Left renal cortex interstitium (tissue), 4 donors: ENCODE measurements at regions not wholly inside any gene's neighbourhood (a gene's known extent, or its start where the extent isn't known, plus 50 kb on each side); places are given as distances from the start of the nearest gene placed in this dataset.
A peak's percentile ranks its signal among the peaks of the same experiment; 100 is the strongest.

ENCODE experiments used
- DNase-seq, 4 donors: peaks; one replicate each; pipeline ENCODE4 v3.0.0-alpha.2; 2013; ENCODE audit warnings: low read depth in 4 of 4, low spot score in 2 of 4, missing footprints in 1 of 4

GRCh38 chr5:172588380-172588779 is 52.7 kb upstream of the NEURL1B start:
- DNase-seq, result no peak

- DNase-seq, result no peak
Measured at GRCh38 chr5:172587061-172587405, 54.0 kb upstream of the NEURL1B start.

GRCh38 chr5:172586125-172587060 is 54.7 kb upstream of the NEURL1B start:
- DNase-seq, result no peak

GRCh38 chr5:172585114-172585513 is 55.9 kb upstream of the NEURL1B start:
- DNase-seq, result no peak

GRCh38 chr5:172584638-172585037 is 56.4 kb upstream of the NEURL1B start:
- no peak for DNase-seq

- DNase-seq, result peak in 2 of 4 donors; percentile 62
Measured at GRCh38 chr5:172583931-172584511, 57.0 kb upstream of the NEURL1B start.

- no peak for DNase-seq
Measured at GRCh38 chr5:172582940-172583339, 58.1 kb upstream of the NEURL1B start.

GRCh38 chr5:172581315-172581714 is 59.7 kb upstream of the NEURL1B start:
- DNase-seq, result no peak

GRCh38 chr5:172579403-172579990 is 61.6 kb upstream of the NEURL1B start:
- no peak for DNase-seq

- no peak for DNase-seq
Measured at GRCh38 chr5:172577267-172577909, 63.7 kb upstream of the NEURL1B start.

- DNase-seq, result no peak
Measured at GRCh38 chr5:172575816-172576545, 65.1 kb upstream of the NEURL1B start.

GRCh38 chr5:172575416-172575815 is 65.6 kb upstream of the NEURL1B start:
- DNase-seq, result no peak

GRCh38 chr5:172574871-172575223 is 66.2 kb upstream of the NEURL1B start:
- no peak for DNase-seq

GRCh38 chr5:172573986-172574870 is 66.8 kb upstream of the NEURL1B start:
- no peak for DNase-seq

GRCh38 chr5:172573120-172573882 is 67.8 kb upstream of the NEURL1B start:
- DNase-seq, result no peak

- DNase-seq, result no peak
Measured at GRCh38 chr5:172572440-172572839, 68.6 kb upstream of the NEURL1B start.

- no peak for DNase-seq
Measured at GRCh38 chr5:172571892-172572291, 69.2 kb upstream of the NEURL1B start.

GRCh38 chr5:172571413-172571812 is 69.7 kb upstream of the NEURL1B start:
- no peak for DNase-seq
